HEK293 (cell line): ENCODE measurements at regions not wholly inside any gene's neighbourhood (a gene's known extent, or its start where the extent isn't known, plus 50 kb on each side); places are given as distances from the start of the nearest gene placed in this dataset.

ENCODE experiments used
- CTCF ChIA-PET: fragments of 350-600 bp; formaldehyde crosslinking; extraction: SDS; loops from one replicate; lab custom pipeline; 2021; ENCODE audit warnings: antibody characterized with exemption; lab: Yijun Ruan, JAX
- POLR2A ChIA-PET: fragments of 300-600 bp; formaldehyde crosslinking; extraction: SDS; loops from one replicate; lab custom pipeline; 2020; ENCODE audit warnings: antibody characterized with exemption, inconsistent platforms; lab: Yijun Ruan, JAX
- H3K27ac ChIP-seq: fragments of 200-500 bp; sonication (Bioruptor generic); 2 replicates; pipeline ENCODE4 v1.5.1; 2014; ENCODE audit warnings: low read depth, low read length, control low read depth, inconsistent platforms; ENCODE audit errors: extremely low read depth
- H3K36me3 ChIP-seq, 2 experiments: fragments of 200-500 bp in 1 of 2; sonication (Bioruptor generic) in 1 of 2; 1 replicate in 1 of 2; 2 replicates in 1 of 2; pipeline ENCODE4 v1.5.1; 2014 to 2017; ENCODE audit warnings: inconsistent platforms in 2 of 2, low read length in 2 of 2; ENCODE audit not compliant: control insufficient read depth in 2 of 2, insufficient read depth in 1 of 2
- H3K4me1 ChIP-seq: fragments of 200-500 bp; sonication (Bioruptor generic); 2 replicates; pipeline ENCODE4 v1.5.1; 2014; ENCODE audit warnings: mild to moderate bottlenecking, low read length, inconsistent platforms; ENCODE audit not compliant: control insufficient read depth, insufficient read depth
- H3K4me3 ChIP-seq: 2 replicates; pipeline ENCODE4 v1.5.1; 2011; ENCODE audit warnings: low read depth, mild to moderate bottlenecking, control low read depth, low read length, moderate library complexity
- H3K9me3 ChIP-seq: fragments of 200-500 bp; sonication (Bioruptor generic); 2 replicates; pipeline ENCODE4 v1.5.1; 2014; ENCODE audit warnings: low read depth, low read length, inconsistent platforms; ENCODE audit not compliant: control insufficient read depth, insufficient read depth
- GLI4 ChIP-seq: fragments of 450-650 bp; formaldehyde crosslinking; IDR thresholded peaks from 2 replicates; pipeline ENCODE4 v1.5.1; 2016; ENCODE audit warnings: missing biosample characterization, missing genetic modification characterization
- HOXA7 ChIP-seq: sonication (generic); formaldehyde crosslinking; IDR thresholded peaks from 2 replicates; pipeline ENCODE4 v1.8.1; 2022; ENCODE audit warnings: missing genetic modification reagents, borderline replicate concordance
- MZF1 ChIP-seq: fragments of 450-650 bp; formaldehyde crosslinking; IDR thresholded peaks from 2 replicates; pipeline ENCODE4 v1.5.1; 2017; ENCODE audit warnings: missing biosample characterization, missing genetic modification characterization, borderline replicate concordance
- OVOL3 ChIP-seq: fragments of 450-650 bp; formaldehyde crosslinking; IDR thresholded peaks from 2 replicates; pipeline ENCODE4 v1.5.1; 2016; ENCODE audit warnings: missing biosample characterization, missing genetic modification characterization
- ZBTB8A ChIP-seq: fragments of 450-650 bp; formaldehyde crosslinking; IDR thresholded peaks from 2 replicates; pipeline ENCODE4 v1.5.1; 2016; ENCODE audit warnings: missing biosample characterization, missing genetic modification characterization
- ZEB2 ChIP-seq: fragments of 450-650 bp; formaldehyde crosslinking; IDR thresholded peaks from 2 replicates; pipeline ENCODE4 v1.5.1; 2016; ENCODE audit warnings: missing biosample characterization, missing genetic modification characterization
- ZIC2 ChIP-seq: fragments of 450-650 bp; formaldehyde crosslinking; IDR thresholded peaks from 2 replicates; pipeline ENCODE4 v1.5.1; 2016; ENCODE audit warnings: missing biosample characterization, missing genetic modification characterization
- ZNF155 ChIP-seq: fragments of 450-650 bp; formaldehyde crosslinking; IDR thresholded peaks from 2 replicates; pipeline ENCODE4 v1.5.1; 2016; ENCODE audit warnings: missing biosample characterization, missing genetic modification characterization
- ZNF214 ChIP-seq: fragments of 450-650 bp; formaldehyde crosslinking; IDR thresholded peaks from 2 replicates; pipeline ENCODE4 v1.5.1; 2017; ENCODE audit warnings: missing biosample characterization, mild to moderate bottlenecking, missing genetic modification characterization, borderline replicate concordance
- ZNF354C ChIP-seq: fragments of 450-650 bp; formaldehyde crosslinking; IDR thresholded peaks from 2 replicates; pipeline ENCODE4 v1.5.1; 2016; ENCODE audit warnings: missing biosample characterization, missing genetic modification characterization, low read depth, borderline replicate concordance
- ZNF530 ChIP-seq: fragments of 450-650 bp; formaldehyde crosslinking; IDR thresholded peaks from 2 replicates; pipeline ENCODE4 v1.5.1; 2016; ENCODE audit warnings: low read depth, missing biosample characterization, missing genetic modification characterization
- ZNF548 ChIP-seq: fragments of 450-650 bp; formaldehyde crosslinking; IDR thresholded peaks from 2 replicates; pipeline ENCODE4 v1.5.1; 2016; ENCODE audit warnings: missing biosample characterization, missing genetic modification characterization
- ZNF600 ChIP-seq: fragments of 450-650 bp; formaldehyde crosslinking; IDR thresholded peaks from 2 replicates; pipeline ENCODE4 v1.5.1; 2016; ENCODE audit warnings: missing biosample characterization, missing genetic modification characterization
- ZNF664 ChIP-seq: fragments of 450-650 bp; formaldehyde crosslinking; IDR thresholded peaks from 2 replicates; pipeline ENCODE4 v1.5.1; 2016; ENCODE audit warnings: missing biosample characterization, missing genetic modification characterization
- ZNF76 ChIP-seq: fragments of 450-650 bp; formaldehyde crosslinking; IDR thresholded peaks from 2 replicates; pipeline ENCODE4; 2016; ENCODE audit warnings: low read depth, missing biosample characterization, missing genetic modification characterization, borderline replicate concordance
- TF ChIP-seq, protein P1 (sequence below): fragments of 450-650 bp; formaldehyde crosslinking; IDR thresholded peaks from 2 replicates; pipeline ENCODE4 v1.5.1; 2016; ENCODE audit warnings: missing biosample characterization, missing genetic modification characterization
- TF ChIP-seq, protein P2 (sequence below): fragments of 450-650 bp; formaldehyde crosslinking; IDR thresholded peaks from 2 replicates; pipeline ENCODE4 v1.5.1; 2016; ENCODE audit warnings: missing biosample characterization, missing genetic modification characterization
- TF ChIP-seq, protein P3 (sequence below): fragments of 450-650 bp; formaldehyde crosslinking; IDR thresholded peaks from 2 replicates; pipeline ENCODE4 v1.5.1; 2016; ENCODE audit warnings: missing biosample characterization, missing genetic modification characterization
- TF ChIP-seq, protein P4 (sequence below): fragments of 450-650 bp; formaldehyde crosslinking; IDR thresholded peaks from 2 replicates; pipeline ENCODE4 v1.5.1; 2016; ENCODE audit warnings: missing biosample characterization, missing genetic modification characterization
- TF ChIP-seq, protein P5 (sequence below): fragments of 450-650 bp; formaldehyde crosslinking; IDR thresholded peaks from 2 replicates; pipeline ENCODE4 v1.5.1; 2017; ENCODE audit warnings: missing biosample characterization, mild to moderate bottlenecking, missing genetic modification characterization, moderate library complexity

DNA sequence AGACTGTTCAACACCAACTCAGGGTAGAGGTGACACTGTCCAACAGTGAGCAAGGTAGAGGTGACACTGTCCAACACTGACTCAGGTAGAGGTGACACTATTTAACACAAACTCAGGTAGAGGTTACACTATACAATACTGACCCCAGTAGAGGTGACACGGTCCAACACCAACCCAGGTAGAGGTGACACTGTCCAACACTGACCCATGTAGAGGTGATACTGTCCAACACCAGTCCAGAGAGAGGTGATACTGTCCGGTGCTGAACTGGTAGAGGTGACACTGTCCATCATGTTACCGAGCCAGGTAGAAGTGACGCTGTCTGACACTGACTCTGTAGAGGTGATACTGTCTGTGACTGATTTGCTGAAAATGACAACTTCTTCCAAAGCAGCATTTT is 102.4 kb downstream of the GATA3 start:
- no peaks in the 10 kb centered on the region for H3K36me3 ChIP-seq
- H3K4me3 ChIP-seq, result no peak overlapping the region
- TF ChIP-seq ZNF214 (tag by site-specific recombination) (no peak), ZIC2 (tag by site-specific recombination) (no peak), GLI4 (tag by site-specific recombination) (no peak), ZEB2 (tag by site-specific recombination) (no peak), MZF1 (tag by site-specific recombination) (no peak)
- TF ChIP-seq, protein P1, sequence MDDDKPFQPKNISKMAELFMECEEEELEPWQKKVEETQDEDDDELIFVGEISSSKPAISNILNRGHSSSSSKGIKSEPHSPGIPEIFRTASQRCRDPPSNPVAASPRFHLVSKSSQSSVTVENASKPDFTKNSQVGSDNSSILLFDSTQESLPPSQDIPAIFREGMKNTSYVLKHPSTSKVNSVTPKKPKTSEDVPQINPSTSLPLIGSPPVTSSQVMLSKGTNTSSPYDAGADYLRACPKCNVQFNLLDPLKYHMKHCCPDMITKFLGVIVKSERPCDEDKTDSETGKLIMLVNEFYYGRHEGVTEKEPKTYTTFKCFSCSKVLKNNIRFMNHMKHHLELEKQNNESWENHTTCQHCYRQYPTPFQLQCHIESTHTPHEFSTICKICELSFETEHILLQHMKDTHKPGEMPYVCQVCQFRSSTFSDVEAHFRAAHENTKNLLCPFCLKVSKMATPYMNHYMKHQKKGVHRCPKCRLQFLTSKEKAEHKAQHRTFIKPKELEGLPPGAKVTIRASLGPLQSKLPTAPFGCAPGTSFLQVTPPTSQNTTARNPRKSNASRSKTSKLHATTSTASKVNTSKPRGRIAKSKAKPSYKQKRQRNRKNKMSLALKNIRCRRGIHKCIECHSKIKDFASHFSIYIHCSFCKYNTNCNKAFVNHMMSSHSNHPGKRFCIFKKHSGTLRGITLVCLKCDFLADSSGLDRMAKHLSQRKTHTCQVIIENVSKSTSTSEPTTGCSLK (tag by site-specific recombination), result no peak
- TF ChIP-seq, protein P2, sequence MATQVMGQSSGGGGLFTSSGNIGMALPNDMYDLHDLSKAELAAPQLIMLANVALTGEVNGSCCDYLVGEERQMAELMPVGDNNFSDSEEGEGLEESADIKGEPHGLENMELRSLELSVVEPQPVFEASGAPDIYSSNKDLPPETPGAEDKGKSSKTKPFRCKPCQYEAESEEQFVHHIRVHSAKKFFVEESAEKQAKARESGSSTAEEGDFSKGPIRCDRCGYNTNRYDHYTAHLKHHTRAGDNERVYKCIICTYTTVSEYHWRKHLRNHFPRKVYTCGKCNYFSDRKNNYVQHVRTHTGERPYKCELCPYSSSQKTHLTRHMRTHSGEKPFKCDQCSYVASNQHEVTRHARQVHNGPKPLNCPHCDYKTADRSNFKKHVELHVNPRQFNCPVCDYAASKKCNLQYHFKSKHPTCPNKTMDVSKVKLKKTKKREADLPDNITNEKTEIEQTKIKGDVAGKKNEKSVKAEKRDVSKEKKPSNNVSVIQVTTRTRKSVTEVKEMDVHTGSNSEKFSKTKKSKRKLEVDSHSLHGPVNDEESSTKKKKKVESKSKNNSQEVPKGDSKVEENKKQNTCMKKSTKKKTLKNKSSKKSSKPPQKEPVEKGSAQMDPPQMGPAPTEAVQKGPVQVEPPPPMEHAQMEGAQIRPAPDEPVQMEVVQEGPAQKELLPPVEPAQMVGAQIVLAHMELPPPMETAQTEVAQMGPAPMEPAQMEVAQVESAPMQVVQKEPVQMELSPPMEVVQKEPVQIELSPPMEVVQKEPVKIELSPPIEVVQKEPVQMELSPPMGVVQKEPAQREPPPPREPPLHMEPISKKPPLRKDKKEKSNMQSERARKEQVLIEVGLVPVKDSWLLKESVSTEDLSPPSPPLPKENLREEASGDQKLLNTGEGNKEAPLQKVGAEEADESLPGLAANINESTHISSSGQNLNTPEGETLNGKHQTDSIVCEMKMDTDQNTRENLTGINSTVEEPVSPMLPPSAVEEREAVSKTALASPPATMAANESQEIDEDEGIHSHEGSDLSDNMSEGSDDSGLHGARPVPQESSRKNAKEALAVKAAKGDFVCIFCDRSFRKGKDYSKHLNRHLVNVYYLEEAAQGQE, result peak; percentile 89
- H3K9me3 ChIP-seq, result no peaks in the 10 kb centered on the region
- H3K27ac ChIP-seq, result no peak overlapping the region
- ChIA-PET POLR2A (interaction anchor here (0.6 kb wide), 1 partner anchor 218 kb away, joined by 3 read pairs; no protein-coding TSS in a partner anchor), CTCF (interaction anchor here (0.6 kb wide), 2 partner anchors 66 to 366 kb away, joined by 3 to 4 read pairs; no protein-coding TSS in a partner anchor)
- peaks cover 8% of the 10 kb centered on the region for H3K4me1 ChIP-seq

DNA sequence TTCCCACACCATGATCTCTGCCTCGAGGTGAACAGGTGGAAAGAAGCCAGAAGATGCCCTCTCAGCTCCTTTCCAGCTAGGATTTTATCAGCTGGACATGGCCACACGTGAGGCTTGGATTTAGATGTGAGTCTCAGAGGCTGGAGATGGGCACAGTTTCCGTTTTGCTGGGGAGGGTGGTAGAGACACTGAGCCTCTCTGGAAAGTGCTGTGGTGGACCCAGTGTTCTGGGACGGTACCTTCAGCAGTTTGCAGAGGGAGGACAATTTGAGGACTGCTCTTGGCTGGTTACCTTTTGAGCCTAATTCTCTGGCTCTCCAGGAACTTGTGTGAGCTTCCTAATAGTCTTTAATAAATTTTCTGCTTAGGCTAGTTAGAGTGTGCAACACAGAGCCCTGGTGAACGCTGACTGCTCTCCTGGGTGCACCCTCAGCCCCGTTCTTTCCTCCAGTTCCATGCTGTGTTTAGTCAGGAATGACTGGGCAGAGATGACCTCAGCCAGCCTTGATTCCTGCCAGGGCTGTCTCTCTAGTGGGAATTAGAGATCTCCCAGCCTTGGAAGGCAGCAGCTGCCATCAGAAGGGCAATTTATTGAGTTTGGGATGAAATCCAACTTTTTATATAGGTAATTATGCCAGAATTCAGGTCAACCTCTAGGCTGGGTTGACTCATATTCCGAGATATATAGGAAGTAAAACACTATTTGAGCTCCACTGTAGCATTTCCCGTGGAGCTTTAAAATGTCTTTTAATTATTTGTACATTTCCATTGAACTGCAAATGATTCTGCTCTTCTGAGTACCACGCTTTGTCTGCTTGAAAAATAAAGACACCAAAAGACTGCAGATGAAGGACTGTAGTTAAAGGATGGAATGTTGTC is 103.9 kb downstream of the GATA3 start:
- Histone ChIP-seq H3K9me3 (no peaks in the 10 kb centered on the region), H3K36me3 (no peaks in the 10 kb centered on the region), H3K4me1 (peaks cover 8% of the 10 kb centered on the region), H3K27ac (peak overlapping the region; percentile 24; the same call in 1 of the 2 replicates), H3K4me3 (no peak overlapping the region)
- CTCF ChIA-PET, result interaction anchor here (0.5 kb wide), 1 partner anchor 16 kb away, joined by 4 read pairs; no protein-coding TSS in a partner anchor
- POLR2A ChIA-PET, result interaction anchor here (1.2 kb wide), 1 partner anchor 339 kb away, joined by 3 read pairs; no protein-coding TSS in a partner anchor
- TF ChIP-seq ZNF530 (tag by site-specific recombination), result no peak
- TF ChIP-seq ZNF664 (tag by site-specific recombination), result no peak
- TF ChIP-seq, protein P3, sequence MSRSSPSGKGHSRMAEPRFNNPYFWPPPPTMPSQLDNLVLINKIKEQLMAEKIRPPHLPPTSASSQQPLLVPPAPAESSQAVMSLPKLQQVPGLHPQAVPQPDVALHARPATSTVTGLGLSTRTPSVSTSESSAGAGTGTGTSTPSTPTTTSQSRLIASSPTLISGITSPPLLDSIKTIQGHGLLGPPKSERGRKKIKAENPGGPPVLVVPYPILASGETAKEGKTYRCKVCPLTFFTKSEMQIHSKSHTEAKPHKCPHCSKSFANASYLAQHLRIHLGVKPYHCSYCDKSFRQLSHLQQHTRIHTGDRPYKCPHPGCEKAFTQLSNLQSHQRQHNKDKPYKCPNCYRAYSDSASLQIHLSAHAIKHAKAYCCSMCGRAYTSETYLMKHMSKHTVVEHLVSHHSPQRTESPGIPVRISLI (tag by site-specific recombination), result no peak
- no peak for TF ChIP-seq ZNF548 (tag by site-specific recombination)
- 0 out of 2 replicates have a peak, but pooled peaks have one; percentile 17 for TF ChIP-seq OVOL3 (tag by site-specific recombination)
- TF ChIP-seq, protein P4, sequence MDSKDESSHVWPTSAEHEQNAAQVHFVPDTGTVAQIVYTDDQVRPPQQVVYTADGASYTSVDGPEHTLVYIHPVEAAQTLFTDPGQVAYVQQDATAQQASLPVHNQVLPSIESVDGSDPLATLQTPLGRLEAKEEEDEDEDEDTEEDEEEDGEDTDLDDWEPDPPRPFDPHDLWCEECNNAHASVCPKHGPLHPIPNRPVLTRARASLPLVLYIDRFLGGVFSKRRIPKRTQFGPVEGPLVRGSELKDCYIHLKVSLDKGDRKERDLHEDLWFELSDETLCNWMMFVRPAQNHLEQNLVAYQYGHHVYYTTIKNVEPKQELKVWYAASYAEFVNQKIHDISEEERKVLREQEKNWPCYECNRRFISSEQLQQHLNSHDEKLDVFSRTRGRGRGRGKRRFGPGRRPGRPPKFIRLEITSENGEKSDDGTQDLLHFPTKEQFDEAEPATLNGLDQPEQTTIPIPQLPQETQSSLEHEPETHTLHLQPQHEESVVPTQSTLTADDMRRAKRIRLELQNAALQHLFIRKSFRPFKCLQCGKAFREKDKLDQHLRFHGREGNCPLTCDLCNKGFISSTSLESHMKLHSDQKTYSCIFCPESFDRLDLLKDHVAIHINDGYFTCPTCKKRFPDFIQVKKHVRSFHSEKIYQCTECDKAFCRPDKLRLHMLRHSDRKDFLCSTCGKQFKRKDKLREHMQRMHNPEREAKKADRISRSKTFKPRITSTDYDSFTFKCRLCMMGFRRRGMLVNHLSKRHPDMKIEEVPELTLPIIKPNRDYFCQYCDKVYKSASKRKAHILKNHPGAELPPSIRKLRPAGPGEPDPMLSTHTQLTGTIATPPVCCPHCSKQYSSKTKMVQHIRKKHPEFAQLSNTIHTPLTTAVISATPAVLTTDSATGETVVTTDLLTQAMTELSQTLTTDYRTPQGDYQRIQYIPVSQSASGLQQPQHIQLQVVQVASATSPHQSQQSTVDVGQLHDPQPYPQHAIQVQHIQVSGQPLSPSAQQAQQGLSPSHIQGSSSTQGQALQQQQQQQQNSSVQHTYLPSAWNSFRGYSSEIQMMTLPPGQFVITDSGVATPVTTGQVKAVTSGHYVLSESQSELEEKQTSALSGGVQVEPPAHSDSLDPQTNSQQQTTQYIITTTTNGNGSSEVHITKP (tag by site-specific recombination), result peak; percentile 99
- TF ChIP-seq ZNF76 (tag by site-specific recombination), result no peak
- no peak for TF ChIP-seq ZNF155
- TF ChIP-seq, protein P5, sequence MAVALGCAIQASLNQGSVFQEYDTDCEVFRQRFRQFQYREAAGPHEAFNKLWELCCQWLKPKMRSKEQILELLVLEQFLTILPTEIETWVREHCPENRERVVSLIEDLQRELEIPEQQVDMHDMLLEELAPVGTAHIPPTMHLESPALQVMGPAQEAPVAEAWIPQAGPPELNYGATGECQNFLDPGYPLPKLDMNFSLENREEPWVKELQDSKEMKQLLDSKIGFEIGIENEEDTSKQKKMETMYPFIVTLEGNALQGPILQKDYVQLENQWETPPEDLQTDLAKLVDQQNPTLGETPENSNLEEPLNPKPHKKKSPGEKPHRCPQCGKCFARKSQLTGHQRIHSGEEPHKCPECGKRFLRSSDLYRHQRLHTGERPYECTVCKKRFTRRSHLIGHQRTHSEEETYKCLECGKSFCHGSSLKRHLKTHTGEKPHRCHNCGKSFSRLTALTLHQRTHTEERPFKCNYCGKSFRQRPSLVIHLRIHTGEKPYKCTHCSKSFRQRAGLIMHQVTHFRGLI (tag by site-specific recombination), result no peak
- TF ChIP-seq GLI4 (tag by site-specific recombination), result no peak
- no peak for TF ChIP-seq MZF1 (tag by site-specific recombination)
- peak; percentile 84 for TF ChIP-seq ZNF600 (tag by site-specific recombination)
- TF ChIP-seq HOXA7, result no peak
- TF ChIP-seq ZBTB8A (tag by site-specific recombination), result no peak
- no peak for TF ChIP-seq ZNF354C (tag by site-specific recombination)
